K562 (cell line): ENCODE measurements at regions not wholly inside any gene's neighbourhood (a gene's known extent, or its start where the extent isn't known, plus 50 kb on each side); places are given as distances from the start of the nearest gene placed in this dataset.

Experiments
- ATAC-seq: fragments of 200-7000 bp; cut with Tn5 transposase; 3 replicates; pipeline ENCODE4 v1.9.1; 2020; ENCODE audit warnings: moderate library complexity
- BruUV-seq: library from RNA; stranded (reverse); fragments of 400-500 nt; replicated peaks from 2 replicates; lab custom pipeline; 2021; lab: Mats Ljungman, UMichigan
- CTCF ChIA-PET: fragments of 300-600 bp; formaldehyde crosslinking; extraction: SDS; loops from one replicate; lab custom pipeline; 2021; ENCODE audit warnings: low intra/inter-chr PET ratio; lab: Yijun Ruan, JAX
- POLR2A ChIA-PET: fragments of 300-600, 350-650 bp; sonication (Branson Sonifier 250); formaldehyde crosslinking; extraction: SDS; loops from one replicate; lab custom pipeline; 2021; ENCODE audit warnings: antibody characterized with exemption, inconsistent platforms; lab: Yijun Ruan, JAX
- DNase-seq, 4 experiments: peaks; one replicate each; pipeline versions ENCODE4 v3.0.0 to v3.0.0-alpha.2; 2011 to 2018; ENCODE audit warnings: low spot score in 3 of 4, mixed read lengths in 3 of 4; ENCODE audit errors: extremely low read depth in 1 of 4
- FAIRE-seq: peaks from 2 replicates; lab custom pipeline; 2011; peaks lifted over from hg19 to GRCh38; lab: Jason Lieb, UNC
- H2AFZ ChIP-seq: 2 replicates; pipeline ENCODE4 v1.6.0; 2011; ENCODE audit warnings: low read depth, low read length, control low read depth, inconsistent platforms
- H3K27ac ChIP-seq: fragments of 200-600 bp; 3 replicates; pipeline ENCODE4 v1.8.0; 2011; ENCODE audit warnings: low read depth, mild to moderate bottlenecking, control low read depth, inconsistent platforms, low read length, moderate library complexity, mixed read lengths; ENCODE audit errors: extremely low read depth
- H3K27me3 ChIP-seq, 2 experiments: fragments of 300-600 bp in 1 of 2; 2 replicates in 1 of 2; 3 replicates in 1 of 2; pipeline versions ENCODE4 v1.6.0 to v1.8.0; 2011; ENCODE audit warnings: inconsistent platforms in 2 of 2, low read length in 2 of 2, mild to moderate bottlenecking in 1 of 2, mixed read lengths in 1 of 2, moderate library complexity in 1 of 2; ENCODE audit not compliant: control insufficient read depth in 2 of 2, insufficient read depth in 2 of 2
- H3K36me3 ChIP-seq: fragments of 300-600 bp; 3 replicates; pipeline ENCODE4 v1.8.0; 2011; ENCODE audit warnings: mild to moderate bottlenecking, low read length, inconsistent platforms; ENCODE audit not compliant: control insufficient read depth, insufficient read depth
- H3K4me1 ChIP-seq, 2 experiments: fragments of 200-600 bp in 1 of 2; replicated peaks in 1 of 2; 2 replicates in 1 of 2; 3 replicates in 1 of 2; pipeline versions ENCODE4 v1.5.1 to v1.8.0; 2011; ENCODE audit warnings: inconsistent platforms in 2 of 2, low read length in 2 of 2, mild to moderate bottlenecking in 1 of 2, mixed read lengths in 1 of 2, moderate library complexity in 1 of 2; ENCODE audit not compliant: control insufficient read depth in 2 of 2, insufficient read depth in 2 of 2
- H3K4me2 ChIP-seq: 2 replicates; pipeline ENCODE4 v1.6.1; 2011; ENCODE audit warnings: low read length, control low read depth, inconsistent platforms, mixed read lengths; ENCODE audit not compliant: insufficient read depth
- H3K4me3 ChIP-seq: fragments of 200-600 bp; sonication (generic), shearing (Covaris generic); 2 replicates; pipeline ENCODE4 v1.5.1; 2016; ENCODE audit warnings: control low read depth, inconsistent platforms
- H3K79me2 ChIP-seq: fragments of 200-600 bp; 3 replicates; pipeline ENCODE4 v1.8.0; 2011; ENCODE audit warnings: low read length, inconsistent platforms; ENCODE audit not compliant: control insufficient read depth, insufficient read depth
- H3K9ac ChIP-seq, 2 experiments: 2 replicates each; pipeline versions ENCODE4 v1.6.0 to v1.6.1; 2011; ENCODE audit warnings: low read depth in 2 of 2, low read length in 2 of 2, control low read depth in 1 of 2, inconsistent platforms in 1 of 2, mild to moderate bottlenecking in 1 of 2, mixed read lengths in 1 of 2; ENCODE audit not compliant: insufficient read depth in 1 of 2
- H3K9me1 ChIP-seq: one replicate; pipeline ENCODE4 v1.6.0; 2011; ENCODE audit warnings: inconsistent platforms, mild to moderate bottlenecking, low read length, moderate library complexity; ENCODE audit not compliant: control insufficient read depth, insufficient read depth
- H3K9me3 ChIP-seq: replicated peaks from 2 replicates; pipeline ENCODE4 v1.5.1; 2011; ENCODE audit warnings: low read depth, low read length, inconsistent platforms; ENCODE audit not compliant: control insufficient read depth, insufficient read depth
- H4K20me1 ChIP-seq: replicated peaks from 2 replicates; pipeline ENCODE4 v1.6.1; 2011; ENCODE audit warnings: low read length, inconsistent platforms, mixed read lengths; ENCODE audit not compliant: control insufficient read depth, insufficient read depth
- AFF1 ChIP-seq, 2 experiments: fragments of 450-650 bp; IDR thresholded peaks; 2 replicates each; pipeline ENCODE4 v1.6.1; 2018; ENCODE audit warnings: mild to moderate bottlenecking in 2 of 2, low read depth in 1 of 2; ENCODE audit not compliant: partially characterized antibody in 2 of 2
- FOXK1 ChIP-seq: sonication (generic); formaldehyde crosslinking; IDR thresholded peaks from 2 replicates; pipeline ENCODE4 v1.8.0; 2022; ENCODE audit warnings: missing genetic modification reagents, mild to moderate bottlenecking, borderline replicate concordance
- MBD2 ChIP-seq: sonication (generic); IDR thresholded peaks from 2 replicates; pipeline ENCODE4 v1.6.1; 2016; ENCODE audit warnings: low read depth, borderline replicate concordance
- PRMT5 ChIP-seq: sonication (generic); formaldehyde crosslinking; IDR thresholded peaks from 2 replicates; pipeline ENCODE4 v1.5.0; 2020; ENCODE audit warnings: missing genetic modification reagents
- WGBS: fragments of 100-300 bp; shearing (Covaris generic); methylation state at CpG from one replicate; pipeline ENCODE4 v1.1.6; 2016; ENCODE audit warnings: low coverage, mixed read lengths; ENCODE audit not compliant: insufficient coverage; ENCODE audit errors: missing lambda C conversion rate; 5-methylcytosine and 5-hydroxymethylcytosine counted together
- in situ Hi-C: fragments of 300-500 bp; cut with MboI; formaldehyde crosslinking; loops from 4 replicates; pipeline ENCODE4 v1.15.0; 2018; ENCODE audit warnings: inconsistent platforms, mixed read lengths
- intact Hi-C: fragments of 100-400 bp; cut with micrococcal nuclease; formaldehyde crosslinking; loops from 2 replicates; pipeline ENCODE4 v1.14.2; 2022

- no TSS peak for BruUV-seq
- Histone ChIP-seq H2AFZ (no peak overlapping the region), H3K9ac (no peak overlapping the region), H3K4me3 (no peak overlapping the region), H4K20me1 (no peaks in the 10 kb centered on the region), H3K79me2 (no peaks in the 10 kb centered on the region), H3K9me1 (no peaks in the 10 kb centered on the region), H3K27ac (no peak overlapping the region), H3K9me3 (0 out of 2 replicates have a peak, but pooled peaks cover 2% of the 10 kb centered on the region), H3K4me2 (no peak overlapping the region), H3K4me1 (no peaks in the 10 kb centered on the region), H3K27me3 (no peaks in the 10 kb centered on the region), H3K36me3 (no peaks in the 10 kb centered on the region)
- no peak for FAIRE-seq
- no peak for TF ChIP-seq PRMT5 (CRISPR knock-in tag)
- TF ChIP-seq FOXK1 (CRISPR knock-in tag): no peak
- no peak for TF ChIP-seq MBD2
- no peak for TF ChIP-seq AFF1 (IDR thresholded peaks at IDR 0.05; ENCODE audit: low read depth in 1 of 2, partially characterized antibody in 2 of 2)
- 0% methylated on average over 7 of the region's 11 CpGs for WGBS
- intact Hi-C loops (no loop called here), in situ Hi-C loops (no loop called here)
- ATAC-seq: no peak
- DNase-seq: no peak
- ChIA-PET CTCF (no interaction called here), POLR2A (no interaction called here)
Observed at GRCh38 chr7:19339512-19339911, 194.3 kb upstream of the FERD3L start.
